ENCODE measurements at regions not wholly inside any gene's neighbourhood (a gene's known extent, or its start where the extent isn't known, plus 50 kb on each side); places are given as distances from the start of the nearest gene placed in this dataset.

- TF ChIP-seq, protein P1, sequence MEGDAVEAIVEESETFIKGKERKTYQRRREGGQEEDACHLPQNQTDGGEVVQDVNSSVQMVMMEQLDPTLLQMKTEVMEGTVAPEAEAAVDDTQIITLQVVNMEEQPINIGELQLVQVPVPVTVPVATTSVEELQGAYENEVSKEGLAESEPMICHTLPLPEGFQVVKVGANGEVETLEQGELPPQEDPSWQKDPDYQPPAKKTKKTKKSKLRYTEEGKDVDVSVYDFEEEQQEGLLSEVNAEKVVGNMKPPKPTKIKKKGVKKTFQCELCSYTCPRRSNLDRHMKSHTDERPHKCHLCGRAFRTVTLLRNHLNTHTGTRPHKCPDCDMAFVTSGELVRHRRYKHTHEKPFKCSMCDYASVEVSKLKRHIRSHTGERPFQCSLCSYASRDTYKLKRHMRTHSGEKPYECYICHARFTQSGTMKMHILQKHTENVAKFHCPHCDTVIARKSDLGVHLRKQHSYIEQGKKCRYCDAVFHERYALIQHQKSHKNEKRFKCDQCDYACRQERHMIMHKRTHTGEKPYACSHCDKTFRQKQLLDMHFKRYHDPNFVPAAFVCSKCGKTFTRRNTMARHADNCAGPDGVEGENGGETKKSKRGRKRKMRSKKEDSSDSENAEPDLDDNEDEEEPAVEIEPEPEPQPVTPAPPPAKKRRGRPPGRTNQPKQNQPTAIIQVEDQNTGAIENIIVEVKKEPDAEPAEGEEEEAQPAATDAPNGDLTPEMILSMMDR (IDR thresholded peaks at IDR 0.05; ENCODE audit: low read depth, low read length): no peak
- no peak for TF ChIP-seq EZH2phosphoT487 (IDR thresholded peaks at IDR 0.05; ENCODE audit: low read depth)
These were observed 180.3 kb upstream of the MAGEB16 start for GRCh38 chrX:35617836-35618235.

All from OCI-LY3 (cell line).